ENCODE measurements at regions not wholly inside any gene's neighbourhood (a gene's known extent, or its start where the extent isn't known, plus 50 kb on each side); places are given as distances from the start of the nearest gene placed in this dataset.

- no peak for TF ChIP-seq CTCF (conservative IDR thresholded peaks at IDR 0.05 in 1 of 2, IDR thresholded peaks at IDR 0.05 in 1 of 2; ENCODE audit: extremely low read depth in 1 of 2, insufficient read depth in 1 of 2, low read depth in 1 of 2, low read length in 2 of 2)
- no peak for TF ChIP-seq EZH2 (IDR thresholded peaks at IDR 0.05; ENCODE audit: borderline replicate concordance, low read length)
Observed at GRCh38 chr10:128325788-128326187, 199.6 kb upstream of the MKI67 start.

Data from mammary epithelial cell (primary cell).